Left renal pelvis (tissue), 4 donors: ENCODE measurements at regions not wholly inside any gene's neighbourhood (a gene's known extent, or its start where the extent isn't known, plus 50 kb on each side); places are given as distances from the start of the nearest gene placed in this dataset.

Experiments used
- DNase-seq, 4 donors: peaks; one replicate each; pipeline ENCODE4 v3.0.0-alpha.2; 2013; ENCODE audit warnings: low read depth in 4 of 4, low spot score in 3 of 4

DNA sequence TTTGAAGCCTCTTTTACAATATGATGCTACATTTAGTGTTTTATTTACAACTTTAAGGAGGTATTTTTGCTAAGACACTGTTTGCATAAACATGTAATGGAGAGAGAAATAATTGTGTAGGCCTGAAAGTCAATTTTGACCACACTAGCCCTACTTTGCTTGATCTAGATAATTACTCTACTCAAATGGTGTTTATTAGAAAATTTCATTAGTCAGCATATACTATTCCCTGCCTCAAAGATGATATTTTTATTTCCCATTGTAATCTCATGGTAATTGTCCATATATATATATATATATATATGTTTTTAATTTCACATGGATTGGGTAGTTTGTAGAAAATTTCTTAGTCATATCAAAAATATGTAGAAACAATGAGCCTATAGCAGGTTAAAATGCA, 632.2 kb downstream of the SATB2 start:
- DNase-seq = no peak

DNA sequence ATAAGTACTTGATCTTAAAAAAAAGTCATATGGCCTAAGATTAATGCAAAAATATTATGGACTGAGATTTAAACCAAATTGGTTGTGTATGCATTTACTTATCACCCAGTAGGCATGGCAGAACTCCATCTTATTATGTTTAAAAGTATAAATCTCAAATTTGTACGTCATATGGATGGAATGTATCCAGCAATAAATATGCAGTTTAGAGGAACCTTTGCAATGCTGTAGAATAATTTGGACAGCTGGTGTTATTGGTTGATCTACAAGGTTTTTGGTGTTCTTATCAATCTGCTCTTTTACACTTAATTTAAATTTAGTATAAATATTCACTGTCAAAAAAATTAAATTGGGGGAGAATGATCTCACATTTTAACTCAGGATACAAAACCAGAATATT, 640.2 kb downstream of the SATB2 start:
- DNase-seq = no peak

DNA sequence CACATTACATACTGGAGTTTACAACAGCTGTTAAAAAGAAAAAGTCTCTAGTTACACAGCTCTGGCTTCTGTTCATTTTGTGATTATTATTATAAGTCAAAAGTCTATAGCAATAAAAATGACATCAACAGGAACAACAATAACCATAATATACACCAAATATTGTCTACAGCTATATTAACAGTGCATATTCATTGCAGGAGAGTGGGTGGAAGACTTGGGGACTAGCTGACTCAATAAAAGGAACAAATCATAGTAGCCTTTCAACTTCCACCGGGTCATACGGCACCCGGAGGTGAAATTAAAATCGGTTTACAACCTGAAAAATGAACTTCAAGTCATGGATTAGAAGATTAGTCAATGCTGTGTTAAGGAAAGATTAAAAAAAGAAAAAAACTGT, 642.1 kb downstream of the SATB2 start:
- no peak for DNase-seq

DNA sequence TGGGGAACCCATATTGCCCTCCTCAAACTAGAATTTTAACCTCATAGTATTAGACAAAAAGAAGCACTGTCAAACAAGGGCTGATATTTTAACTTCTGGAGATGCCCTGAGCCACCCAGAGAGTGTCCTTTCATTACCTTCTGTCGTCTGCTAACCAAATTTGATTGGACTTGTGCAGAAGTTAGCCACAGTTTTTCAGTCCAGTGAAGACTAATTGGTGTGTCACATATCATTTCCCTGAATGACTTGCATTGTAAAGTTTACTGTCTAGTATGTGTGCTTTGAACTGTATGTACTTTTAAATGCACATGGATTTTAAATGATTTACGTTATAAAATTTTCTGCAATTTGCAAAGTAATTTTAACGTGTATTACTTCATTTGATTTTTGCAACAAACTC, 646.5 kb downstream of the SATB2 start:
- no peak for DNase-seq

DNA sequence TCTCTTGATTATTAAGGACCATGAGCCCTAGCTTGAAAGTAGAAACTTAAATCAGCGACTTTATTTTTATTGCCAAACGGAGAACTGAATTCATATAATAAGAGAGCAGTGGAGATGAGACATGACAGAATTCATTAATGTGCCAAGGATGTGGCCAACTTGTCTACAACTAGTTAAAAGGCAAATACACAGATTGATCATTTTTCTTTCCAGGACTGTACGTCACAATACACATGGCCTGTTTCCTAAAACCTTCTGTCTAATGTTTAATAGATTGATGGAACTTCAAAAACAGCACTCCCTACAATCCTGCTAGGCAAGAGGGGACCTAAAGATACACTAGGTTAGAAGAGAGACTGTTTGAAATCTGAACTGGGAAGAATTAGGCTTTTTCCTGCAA, 647.8 kb downstream of the SATB2 start:
- DNase-seq = no peak

DNA sequence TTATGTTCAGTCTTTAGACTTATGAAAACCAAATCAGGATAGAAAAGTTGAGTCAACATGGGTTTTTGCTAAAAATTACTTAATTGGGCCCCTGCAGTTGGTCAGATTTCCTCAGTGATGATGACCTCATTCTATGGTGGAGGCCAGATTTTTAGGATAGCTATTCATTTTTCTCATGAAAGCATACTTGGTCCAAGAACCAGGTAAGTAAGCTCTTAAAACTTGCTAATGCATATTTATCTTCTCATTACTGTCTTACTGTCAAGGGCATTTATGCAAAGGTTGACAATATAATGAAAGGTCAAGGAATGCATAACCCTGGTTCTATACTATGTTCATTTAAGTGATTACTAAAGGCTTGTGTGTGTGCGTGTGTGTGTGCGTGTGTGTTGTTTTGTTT, 650.6 kb downstream of the SATB2 start:
- no peak for DNase-seq

DNA sequence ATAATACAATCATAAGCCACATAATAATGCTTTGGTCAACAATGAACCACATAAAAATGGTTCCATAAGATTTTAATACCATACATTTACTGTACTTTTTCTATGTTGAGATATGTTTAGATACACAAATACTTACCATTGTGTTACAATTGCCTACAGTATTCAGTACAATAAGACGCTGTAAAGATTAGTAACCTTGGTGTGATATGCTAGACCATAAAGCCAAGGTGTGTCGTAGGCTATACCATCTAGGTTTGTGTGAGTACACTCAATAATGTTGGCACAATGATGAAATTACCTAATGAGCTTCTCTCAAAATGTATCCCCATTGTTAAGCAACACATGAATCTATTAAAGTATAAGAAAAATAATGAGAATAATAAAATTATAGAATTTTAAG, 662.3 kb downstream of the SATB2 start:
- no peak for DNase-seq

DNA sequence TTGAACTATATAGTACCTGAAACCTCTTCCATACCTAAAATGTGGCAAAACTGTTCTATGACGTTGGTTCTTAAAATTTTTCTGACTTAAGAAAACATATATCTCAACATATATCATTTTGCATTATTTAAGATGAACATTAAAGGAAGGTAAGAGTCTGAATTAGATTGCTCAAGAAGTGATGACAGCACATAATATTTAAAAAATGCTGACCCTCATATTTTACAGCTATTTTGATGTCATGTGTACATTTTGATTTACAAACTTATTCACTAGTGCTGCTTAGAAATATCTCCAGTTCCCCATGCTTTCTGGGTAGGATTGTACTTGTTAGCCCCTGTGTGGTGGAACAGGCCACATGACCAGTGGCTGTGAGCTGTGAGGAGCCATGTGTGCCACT, 666.1 kb downstream of the SATB2 start:
- DNase-seq = no peak

DNA sequence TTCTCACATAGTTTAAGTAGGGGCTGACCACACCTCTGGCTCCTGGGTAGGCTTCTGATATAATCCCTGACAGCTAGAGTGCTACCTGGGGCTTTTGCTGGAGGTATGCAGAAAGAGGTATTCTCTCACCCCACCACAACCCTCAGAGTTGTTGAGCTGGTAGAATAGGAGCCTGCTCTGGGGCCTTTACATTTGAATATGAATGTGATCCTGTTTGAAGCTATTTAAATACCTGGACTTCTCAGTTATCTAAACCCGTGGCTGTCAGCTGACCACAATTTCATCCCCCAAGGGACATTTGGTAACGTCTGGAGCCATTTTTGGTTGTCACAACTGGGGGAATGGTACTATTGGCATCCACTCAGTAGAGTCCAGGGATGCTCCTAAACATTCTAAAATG, 669.1 kb downstream of the SATB2 start:
- no peak for DNase-seq

DNA sequence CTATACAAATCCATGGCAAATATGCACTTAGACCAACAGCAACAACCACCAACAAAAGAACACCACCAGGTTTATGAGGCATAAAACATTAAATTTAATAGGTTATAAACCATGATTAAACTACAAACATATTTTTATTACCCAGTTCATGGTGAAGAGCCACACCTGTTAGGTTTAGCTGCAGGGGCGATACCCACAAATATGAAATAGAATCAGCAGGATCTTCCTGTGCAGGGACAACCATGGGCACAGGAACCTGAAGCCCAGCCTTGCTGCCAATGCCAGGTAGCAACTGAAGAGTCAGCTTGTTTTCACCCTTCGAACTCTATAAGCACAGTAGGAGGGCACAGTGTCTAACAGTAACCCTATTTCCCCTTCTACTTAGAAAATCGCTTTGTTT, 675.0 kb downstream of the SATB2 start:
- no peak for DNase-seq

DNA sequence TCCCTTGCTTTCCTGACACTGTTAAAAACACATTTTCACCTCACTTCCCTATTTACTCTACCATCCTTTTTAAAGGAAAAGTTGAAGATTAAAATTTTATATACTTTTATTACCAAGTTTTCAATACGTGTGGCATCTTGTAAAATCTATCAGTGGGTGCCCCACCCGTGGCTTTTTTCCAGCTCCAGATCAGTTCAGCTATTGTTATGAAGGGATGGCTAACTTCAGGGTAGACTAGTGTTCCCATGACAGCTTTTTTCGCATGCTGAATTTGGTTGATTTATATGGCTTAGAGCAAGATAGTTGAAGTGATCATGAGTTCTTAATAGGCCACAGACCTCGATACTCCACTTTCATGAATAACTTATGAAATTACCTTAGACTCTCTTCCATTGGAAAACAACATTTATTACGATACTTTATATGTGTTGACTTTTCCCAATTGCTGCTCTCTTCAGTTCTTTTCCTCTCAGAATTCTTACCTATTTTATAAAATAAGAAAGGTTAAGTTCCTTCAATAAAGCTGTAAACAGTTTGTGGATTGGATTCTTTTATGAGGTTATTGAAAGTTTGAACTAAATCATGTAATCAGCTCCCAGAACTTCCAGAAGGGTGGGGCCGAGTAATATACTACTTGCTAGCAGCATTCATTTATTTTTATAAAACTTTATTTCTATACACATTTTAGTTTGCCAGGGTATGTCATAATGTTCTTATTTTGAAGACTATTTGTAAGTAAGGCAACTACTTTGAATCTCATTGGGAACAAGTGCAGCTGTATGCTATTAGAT, 680.9 kb downstream of the SATB2 start:
- DNase-seq = no peak

DNA sequence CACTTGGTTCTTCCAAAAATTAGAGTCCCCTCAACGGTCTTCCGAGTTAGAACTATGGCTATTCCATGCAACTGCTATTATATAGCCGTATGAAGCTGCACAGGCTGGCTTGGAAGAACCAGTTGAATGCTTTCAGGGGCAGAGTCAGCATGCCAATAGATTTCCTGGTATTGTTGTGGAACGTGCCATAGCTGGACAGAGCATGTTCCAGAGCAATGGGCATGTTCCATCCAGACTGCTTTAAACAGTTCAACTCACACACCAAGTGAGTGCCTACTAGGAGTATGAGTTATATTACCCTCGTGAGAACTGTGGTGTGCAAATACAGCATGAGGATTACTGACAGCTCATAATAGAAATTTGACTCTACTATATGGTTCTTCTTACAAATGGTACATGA, 682.0 kb downstream of the SATB2 start:
- DNase-seq = no peak

DNA sequence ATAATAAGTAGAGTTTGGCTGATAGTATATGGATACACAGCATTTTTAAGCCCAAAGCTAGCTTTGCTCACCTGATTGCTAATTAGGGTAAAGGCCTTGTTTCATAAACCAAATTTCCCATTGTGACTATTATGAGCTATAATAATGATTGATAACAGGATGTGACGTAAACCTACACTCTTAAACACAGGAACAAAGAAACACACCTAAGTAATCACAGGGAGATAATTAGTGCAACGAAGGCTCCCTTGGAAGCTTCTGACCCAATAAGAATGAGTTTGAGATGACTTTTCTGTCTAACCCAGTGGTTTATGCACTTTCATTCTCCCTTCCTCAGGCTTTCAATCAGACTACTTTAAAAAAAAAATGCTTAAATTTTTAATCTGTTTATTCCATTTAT, 683.2 kb downstream of the SATB2 start:
- DNase-seq = no peak

DNA sequence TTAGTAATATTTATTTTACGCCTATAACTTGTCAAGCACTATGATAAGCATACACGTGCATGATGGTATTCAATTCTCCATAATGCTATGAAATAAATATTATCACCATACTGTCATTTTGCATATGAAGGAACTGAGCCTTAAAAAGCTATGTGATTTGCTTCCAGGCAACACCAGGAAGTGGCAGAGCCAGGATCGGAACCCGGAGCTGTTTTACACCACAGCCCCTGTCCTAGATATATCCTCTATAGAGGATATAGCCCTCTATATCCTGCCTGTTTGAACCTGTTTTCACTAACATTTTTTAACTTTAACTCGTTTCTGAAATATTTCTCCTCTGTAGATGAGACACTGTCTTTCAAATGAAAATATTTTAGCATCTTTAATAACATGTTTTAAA, 690.0 kb downstream of the SATB2 start:
- no peak for DNase-seq

DNA sequence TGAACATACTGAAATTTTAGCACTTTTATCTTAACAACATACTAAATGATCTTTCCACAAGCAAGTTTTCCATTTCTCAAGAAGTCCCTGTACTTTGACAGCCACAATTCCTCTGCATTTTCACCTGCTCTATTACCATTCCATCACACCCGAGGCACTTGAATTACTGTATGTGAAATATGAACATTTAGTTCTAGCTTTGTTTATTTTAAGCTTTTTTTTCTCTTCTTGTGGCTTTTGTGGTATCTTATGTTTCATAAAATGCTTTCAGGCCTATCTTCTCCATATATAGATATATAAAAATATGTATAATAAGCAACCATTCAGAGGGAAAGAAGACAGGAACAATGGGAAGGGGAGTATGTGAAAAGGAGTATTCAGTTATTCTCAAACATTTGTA, 693.9 kb downstream of the SATB2 start:
- DNase-seq = no peak

DNA sequence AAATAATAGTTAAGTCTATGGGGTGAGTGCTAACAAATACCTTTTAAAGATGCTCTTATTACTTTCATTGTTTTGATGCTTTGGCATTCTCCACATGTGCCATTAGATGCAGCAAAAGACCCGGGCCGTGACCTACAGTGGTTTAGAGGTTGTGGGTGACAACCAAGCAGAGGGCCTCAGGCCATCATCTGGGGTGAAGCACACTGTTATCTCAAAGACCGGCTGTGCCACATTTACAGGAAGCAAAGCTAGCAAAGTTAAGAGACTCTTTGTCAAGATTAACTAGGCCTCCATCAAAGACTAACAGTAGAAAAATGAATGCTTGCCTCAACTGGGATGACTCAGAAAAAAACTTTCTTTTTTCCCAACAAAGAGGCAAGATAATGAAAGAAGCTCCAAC, 695.3 kb downstream of the SATB2 start:
- DNase-seq = no peak

DNA sequence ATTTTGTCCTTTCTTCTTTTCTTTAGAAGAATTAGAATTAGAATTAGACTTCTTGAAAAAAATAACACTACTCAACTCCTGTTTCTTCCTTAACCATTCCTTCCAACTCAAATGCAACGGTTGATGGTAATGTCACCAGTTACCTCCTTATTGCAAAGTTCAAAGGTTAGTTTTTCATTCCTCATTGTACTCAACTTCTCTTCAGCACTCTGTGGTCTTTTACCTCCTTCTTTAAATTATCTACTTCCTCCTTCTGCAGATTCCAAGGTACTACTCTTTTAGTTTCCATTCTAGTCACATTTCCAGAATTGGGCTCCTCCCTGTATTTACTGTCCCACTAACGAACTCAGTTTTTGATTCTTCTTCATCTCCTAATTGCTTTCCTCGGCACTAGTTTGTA, 700.7 kb downstream of the SATB2 start:
- no peak for DNase-seq

DNA sequence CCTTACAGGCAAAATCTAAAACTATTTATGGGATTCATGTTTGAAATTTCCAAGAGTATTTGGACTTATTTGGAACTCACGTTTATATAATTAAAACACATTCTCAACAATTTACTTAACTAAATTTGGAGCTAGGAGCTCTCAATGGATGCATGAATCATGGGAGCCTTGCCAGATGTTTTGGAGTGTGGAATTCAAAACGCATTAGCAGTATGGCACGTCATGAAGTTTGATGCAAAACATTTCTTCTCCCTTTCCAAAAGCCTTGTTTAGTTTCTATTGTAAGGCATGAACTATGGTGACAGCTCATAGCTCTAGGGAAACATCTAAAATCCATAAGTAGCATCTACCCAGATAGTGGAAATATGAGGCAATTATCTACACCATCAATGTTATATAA, 701.6 kb downstream of the SATB2 start:
- DNase-seq = no peak

DNA sequence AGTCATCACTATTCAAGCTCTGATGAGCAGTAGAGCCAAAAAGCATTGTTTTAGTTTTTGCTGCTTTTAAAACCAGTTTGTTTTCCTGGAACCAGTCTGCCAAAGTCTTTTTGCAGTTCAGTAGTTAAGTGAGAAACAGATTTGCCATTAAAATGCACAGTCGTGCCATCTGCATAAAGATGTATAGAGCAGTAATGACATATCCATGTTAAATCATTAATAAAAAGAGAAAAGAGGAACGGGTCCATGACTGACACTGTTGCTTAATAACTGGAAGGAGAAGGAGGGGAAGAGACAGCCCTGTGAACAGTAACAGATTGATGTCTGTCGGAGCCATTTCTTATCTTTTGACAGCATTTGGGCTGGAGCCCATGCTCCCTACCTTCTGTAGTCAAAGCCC, 704.6 kb downstream of the SATB2 start:
- no peak for DNase-seq

DNA sequence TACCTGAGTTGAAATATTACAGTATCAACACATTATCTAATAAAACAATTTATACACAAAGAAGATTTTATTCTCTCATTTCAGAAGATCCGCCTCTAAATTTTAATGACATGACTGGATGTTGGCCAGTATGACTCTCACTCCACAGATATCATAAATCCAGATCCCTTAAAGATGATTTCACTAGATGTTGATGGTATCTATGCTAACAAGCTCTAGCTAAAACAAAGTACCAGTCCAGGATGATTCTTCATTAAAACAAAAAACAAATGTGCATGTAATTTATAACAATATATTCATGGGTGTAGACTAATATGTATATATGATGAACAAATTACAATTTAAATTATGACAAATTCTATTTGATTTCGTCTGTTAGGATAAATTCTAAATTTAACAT, 708.4 kb downstream of the SATB2 start:
- DNase-seq = no peak

DNA sequence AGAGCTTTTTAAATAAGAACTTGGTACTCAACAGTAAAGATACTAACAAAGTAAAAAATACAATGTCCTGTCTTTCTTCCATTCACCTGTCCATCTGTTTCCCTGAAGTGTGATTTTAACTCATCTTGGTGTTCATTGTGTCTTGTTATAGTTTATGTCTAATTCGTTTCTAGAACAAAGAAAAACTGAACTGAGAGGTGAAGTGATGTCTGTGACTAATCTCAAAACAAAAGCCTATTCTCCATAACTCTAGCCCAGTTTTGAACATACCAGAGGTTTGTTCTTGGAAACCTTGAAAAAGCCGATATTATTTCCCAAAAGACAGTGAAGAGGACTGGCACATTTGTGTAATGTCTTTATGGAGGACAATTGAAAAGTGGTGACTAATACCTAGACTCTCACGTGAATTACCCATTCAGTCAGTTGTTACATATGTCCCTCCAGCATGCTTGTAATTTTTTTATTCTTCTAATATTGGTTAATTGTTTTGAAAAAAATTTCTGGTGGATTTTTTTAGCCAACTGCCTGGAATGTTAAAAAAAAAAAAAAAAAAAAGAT, 725.8 kb downstream of the SATB2 start:
- DNase-seq = no peak

DNA sequence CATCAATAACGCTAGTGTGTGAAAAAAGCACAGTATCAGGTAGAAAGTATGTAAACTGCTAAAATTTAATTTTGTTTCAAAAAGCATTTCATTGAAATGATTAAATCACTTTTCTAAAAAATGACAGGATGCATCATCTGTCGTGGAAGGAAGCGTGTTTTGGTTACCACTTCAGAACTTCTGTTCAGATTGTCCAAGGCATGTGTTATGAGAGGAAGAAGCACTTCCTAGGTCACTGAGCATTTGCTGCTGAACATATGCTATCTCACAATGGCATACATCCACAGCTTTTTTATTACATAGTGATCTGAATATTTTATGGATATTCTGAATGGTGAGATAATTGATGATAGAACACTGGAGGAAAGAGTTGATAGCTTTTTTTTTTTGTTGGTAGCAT, 737.5 kb downstream of the SATB2 start:
- no peak for DNase-seq

DNA sequence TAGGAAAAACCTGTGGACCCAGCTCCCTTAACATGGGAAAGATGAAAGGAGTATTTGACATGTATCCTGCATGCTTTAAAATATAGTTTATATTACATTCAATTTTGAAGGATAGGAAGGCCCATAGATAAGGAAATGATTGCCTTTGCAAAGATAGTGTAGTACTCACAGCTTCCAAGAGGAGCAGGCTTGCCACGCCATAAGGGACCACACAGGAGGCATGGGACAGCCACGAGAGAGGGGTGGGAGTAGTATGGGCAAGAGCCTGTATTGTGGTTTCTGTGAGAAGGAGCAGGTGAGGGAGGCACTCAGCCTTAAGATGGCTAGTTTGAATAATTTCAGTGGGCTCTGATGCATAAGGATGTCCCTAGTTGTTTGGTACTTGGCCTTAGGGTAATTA, 740.3 kb downstream of the SATB2 start:
- no peak for DNase-seq
